NCI-H460 (cell line): ENCODE measurements at regions not wholly inside any gene's neighbourhood (a gene's known extent, or its start where the extent isn't known, plus 50 kb on each side); places are given as distances from the start of the nearest gene placed in this dataset.
"Not testable (repeated sequence)": the region's sequence is repeated elsewhere in the genome, so short reads cannot be mapped to it uniquely, and the experiment has no call there.

Experiments
- DNase-seq: peaks from one replicate; pipeline ENCODE4 v3.0.0-alpha.2; 2016; ENCODE audit warnings: low read depth; ENCODE audit errors: extremely low read depth

DNA sequence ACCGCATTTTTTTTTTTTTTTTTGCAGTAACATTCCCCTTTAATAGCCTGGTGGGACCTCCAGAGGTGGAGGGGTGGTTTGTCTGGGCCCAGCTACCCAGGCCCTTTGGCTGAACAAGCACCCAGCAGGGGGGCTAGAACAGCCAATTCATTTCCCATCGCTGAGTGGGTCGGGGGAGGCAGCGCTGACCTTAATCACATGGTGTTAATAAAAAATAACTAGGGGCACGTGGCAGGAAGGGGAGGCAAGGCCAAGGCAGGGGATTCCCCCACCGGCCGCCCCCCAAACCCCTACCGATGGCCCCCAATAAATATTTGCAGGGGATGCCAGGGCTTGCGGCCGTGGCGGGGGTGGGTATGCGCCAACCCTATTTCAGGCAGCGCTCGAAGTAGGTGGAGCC is 1709.9 kb downstream of the TP53TG3F start:
- not testable (repeated sequence) for DNase-seq

DNA sequence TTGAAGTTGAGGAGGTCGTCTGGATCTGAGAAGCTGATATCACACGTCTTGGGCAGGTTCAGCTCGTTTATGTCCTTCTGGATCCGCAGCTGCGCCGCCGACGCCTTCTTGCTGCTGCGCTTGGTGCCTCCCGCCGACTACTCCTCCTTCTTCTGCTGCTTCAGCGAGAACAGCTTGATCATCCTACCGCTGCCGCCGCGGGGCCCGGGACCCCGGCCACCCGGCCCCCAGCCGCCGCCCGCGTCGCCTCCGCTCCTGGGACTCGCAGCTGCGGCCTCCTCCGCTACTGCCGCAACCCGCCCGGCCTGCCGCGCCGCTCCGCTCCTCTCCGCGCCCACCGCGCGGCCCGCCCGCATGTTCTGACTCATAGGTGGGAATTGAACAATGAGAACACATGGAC is 1710.6 kb downstream of the TP53TG3F start:
- not testable (repeated sequence) for DNase-seq

DNA sequence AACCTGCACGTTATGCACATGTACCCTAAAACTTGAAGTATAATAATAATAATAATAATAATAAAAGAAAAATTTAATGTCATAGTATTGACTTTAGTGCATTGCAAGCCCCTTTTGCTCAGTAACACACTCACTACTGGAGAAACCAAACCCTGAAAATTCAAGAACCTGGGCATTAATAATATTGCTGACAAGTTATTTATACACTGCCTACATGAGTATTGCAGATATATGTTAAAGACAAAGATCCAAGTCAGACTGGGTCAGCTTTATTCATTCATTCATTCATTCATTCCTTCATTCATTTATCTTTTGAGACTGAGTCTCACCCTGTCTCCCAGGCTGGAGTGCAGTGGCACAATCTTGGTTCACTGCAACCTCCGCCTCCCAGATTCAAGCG is 1711.2 kb downstream of the TP53TG3F start:
- no peak for DNase-seq

DNA sequence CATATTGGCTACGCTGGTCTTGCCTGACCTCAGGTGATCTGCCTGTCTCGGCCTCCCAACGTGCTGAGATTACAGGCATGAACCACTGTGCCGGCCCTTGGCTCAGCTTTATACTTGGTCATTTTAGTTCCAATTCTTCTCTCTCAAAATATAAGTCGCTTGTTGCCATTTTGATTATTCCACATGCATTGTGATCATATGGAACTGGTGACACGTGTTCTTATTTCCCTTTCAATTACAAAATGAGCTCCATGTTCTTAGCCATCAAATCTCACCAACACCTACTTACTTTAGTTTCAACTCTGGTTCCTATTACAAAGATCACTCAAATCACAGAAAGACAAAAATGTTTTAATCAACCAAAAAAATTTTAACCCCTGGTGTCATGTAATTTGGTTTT is 1711.7 kb downstream of the TP53TG3F start:
- DNase-seq: no peak

GRCh38 chr16:35173295-35173694 is 1713.9 kb downstream of the TP53TG3F start:
- no peak for DNase-seq

GRCh38 chr16:35174016-35174415 is 1714.6 kb downstream of the TP53TG3F start:
- no peak for DNase-seq

- DNase-seq: no peak
These were observed 1717.0 kb downstream of the TP53TG3F start for GRCh38 chr16:35176449-35176848.

DNA sequence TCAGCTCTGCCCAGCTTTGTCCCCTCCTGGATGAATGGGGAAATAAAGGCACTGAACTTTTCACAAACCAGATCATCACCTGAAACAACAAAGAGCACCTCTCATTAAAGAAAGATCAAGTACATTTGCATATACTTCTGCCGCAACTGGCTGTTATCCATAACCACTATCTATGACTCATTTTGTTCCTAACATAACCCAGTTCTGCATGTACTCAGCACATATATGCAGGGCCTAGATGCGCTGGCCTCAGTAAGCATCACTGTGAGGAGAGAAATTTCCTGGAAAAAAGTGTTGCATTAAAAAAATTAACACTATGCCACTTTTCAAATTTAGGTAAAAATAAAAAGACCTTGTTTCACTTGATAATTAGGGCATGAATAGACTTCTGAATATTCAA is 1718.4 kb downstream of the TP53TG3F start:
- no peak for DNase-seq

GRCh38 chr16:35180970-35181369 is 1721.6 kb downstream of the TP53TG3F start:
- no peak for DNase-seq

DNA sequence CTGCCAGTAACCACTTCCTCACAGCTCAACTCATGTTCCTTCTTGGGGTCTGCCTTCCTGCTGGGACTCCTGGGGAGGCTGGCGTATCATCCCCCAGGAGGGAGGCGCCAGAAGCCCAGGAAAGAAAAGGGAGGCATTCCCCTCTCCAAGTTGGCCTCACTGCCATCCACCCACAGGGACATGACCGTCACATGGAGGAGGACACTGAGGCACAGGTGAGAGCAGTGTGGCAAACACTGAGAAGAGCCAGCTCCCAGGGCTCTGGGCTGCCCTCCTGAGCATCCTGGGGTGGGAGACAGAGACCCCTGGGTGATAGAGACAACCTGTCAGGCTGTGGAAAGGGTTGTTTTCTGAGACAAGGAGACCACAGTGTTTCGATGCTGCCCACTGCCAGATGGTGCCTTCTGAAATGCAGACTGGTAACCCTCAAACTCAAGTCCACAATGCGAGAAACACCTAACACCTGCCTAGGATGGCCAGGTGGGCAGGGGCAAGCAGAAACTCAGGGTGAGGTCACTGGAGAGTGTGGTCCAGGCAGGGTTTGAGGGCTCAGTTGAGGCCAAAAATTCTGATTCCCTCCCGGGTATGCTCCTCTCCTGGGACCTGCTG is 1722.1 kb downstream of the TP53TG3F start:
- no peak for DNase-seq

DNA sequence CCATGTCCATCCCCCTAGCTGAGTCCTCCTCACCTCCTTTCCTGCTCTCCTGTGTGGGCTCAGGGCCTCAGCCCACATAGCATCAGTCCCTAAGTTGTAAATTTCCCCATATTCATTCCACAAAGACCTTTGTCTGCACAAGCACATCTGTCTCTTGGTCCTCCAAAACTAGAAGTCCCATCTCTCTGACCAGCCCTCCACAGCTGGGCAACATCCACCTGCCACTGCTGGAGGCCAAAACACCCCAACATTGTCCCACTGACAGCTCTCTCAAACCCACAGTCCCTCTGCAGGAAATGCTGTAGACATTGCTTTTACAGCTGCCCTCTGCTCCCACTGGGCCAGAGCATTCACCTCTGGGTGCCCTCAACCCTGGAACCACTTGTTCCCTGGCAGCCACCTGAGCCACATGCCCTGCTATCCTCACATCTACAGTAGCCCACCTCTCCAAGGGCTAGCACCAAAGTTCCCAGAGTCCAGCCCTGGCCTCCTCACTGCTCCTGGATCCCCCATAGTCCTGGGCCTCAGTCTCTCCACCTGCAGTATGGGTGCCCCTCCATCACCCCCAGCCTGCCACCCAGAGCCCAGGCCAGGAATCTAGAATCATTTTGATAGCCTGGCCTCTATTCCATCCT is 1722.7 kb downstream of the TP53TG3F start:
- no peak for DNase-seq

GRCh38 chr16:35182943-35183550 is 1723.6 kb downstream of the TP53TG3F start:
- DNase-seq: no peak

- no peak for DNase-seq
These were observed 1725.0 kb downstream of the TP53TG3F start for GRCh38 chr16:35184356-35184870.

DNA sequence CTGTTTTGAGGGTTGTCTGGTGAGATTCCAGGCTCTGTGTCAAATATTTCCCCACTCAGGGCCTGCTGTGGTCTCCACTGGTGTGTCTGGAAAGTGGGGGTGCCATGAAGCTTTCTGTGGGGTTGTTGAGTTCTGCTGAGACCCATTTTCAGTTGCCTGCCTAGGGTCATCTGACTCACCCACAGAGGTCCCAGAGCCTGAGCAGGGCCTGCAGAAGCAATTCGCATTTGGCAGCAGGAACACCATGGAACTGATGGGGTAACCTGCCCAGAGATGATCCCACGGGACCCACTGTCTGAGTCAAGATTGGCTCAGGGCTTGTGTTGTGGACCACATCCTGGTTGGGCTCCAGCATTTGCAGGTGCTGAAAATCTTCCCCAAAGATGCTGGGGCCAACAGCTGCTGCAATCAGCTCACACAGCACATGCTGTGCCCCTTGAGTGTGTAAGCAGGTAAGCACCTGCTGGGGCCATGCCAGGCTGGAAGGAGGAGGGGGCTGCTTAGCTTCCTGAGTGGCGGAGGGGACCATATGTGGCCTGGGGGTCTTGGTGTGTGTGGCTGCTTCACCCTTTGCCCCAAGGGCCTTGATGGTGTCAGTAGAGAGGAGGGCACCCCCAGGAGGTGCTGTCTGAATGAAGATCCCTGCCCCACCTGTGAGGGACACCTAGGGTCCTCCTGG is 1726.1 kb downstream of the TP53TG3F start:
- no peak for DNase-seq

DNA sequence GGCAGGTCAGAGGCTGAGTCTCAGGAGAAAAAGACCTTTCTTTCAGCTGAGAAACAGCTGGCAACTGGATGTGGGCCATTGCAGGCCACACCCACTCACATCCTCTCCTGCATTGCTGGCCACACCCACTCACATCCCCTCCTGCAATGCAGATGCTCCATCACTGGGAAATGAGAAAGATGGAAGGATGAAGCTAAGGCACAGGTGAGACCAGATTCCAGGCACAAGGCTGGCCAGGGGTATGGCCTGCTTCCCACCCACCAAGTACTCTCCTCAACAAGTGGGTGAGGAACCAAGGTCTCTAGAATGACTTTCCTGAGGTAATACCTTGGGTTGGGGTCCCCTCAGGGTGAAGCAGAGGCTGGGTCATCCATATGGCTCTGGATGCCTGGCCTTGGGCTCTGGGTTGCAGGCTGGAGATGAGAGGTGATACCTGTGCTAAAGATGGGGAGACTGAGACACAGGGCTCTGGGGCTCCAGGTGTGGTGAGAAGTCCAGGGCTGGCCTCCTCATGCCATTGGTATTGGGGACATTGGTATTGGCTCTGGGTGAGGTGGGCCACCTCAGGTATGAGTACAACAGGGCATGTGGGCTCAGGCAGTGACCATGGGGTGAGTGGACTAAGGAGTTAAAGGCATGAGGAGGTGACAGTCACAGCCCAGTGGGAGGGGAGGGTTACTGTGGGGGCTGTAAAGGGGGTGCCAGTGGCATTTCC is 1726.8 kb downstream of the TP53TG3F start:
- DNase-seq: no peak

DNA sequence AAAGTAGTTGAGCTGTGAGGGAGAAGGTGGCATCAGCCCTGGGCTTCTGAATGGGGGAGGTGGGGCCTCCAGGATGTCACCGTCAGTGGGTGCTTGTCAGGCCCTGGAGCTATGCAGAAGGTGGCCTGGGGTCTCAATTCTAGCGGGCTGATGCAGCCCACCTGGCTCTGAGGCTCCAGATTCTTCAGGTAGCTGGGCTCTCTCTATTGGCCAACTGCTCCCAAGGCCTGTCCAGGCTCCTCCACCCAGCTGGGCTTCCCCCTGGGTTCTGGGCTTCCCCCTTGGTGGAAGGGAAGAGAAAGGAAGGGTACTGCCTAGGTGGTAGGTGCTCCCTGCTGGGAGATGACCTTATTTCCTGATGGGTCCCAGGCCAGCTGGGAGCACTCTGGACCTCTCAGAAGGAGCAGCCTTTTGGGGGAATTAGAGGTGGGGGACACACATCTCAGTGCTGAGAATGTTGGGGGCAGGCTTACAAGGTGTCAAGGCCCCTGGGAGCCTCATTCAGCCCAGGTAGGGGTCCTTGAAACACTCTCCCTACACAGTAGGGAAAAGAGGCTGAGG is 1728.3 kb downstream of the TP53TG3F start:
- no peak for DNase-seq

DNA sequence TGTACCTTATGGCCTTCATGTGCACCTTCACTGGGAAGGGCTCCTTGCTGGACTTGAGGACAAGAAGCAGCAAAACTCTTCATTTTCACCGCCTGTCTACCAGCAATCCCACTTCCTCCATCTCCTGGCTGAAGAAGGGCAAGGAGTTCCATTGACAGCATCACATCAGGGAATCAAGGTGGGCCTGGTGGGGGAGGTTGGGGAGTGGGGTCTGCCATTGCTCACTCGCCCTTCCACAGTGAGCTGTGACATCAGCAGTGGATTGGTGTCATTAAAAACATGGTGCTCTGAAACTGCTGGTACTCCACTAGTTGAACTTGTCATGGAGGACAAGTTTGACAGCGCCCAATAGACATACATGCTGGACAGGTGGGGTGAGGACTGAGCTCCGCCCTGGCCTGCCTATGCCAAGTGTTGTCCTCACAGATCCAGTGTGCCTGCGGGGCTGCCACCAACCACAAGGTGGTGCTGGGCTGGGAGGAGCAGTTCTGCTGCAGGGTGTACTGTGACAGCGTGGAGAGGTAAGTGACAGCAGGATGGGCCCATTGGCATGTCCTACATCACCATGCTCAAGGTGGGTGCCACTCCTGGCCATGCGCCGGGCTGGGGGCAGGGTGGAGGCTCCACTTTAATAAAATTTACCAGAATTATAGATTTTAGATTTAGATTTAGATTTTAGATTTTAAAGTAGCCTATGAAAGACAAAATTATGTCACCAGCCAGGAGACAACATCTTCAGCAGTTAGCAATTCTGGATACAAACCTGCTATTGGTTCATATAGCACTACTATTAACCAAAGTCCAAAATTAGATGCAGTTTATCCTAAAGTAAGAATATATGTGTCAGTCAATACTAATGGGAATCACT is 1729.1 kb downstream of the TP53TG3F start:
- no peak for DNase-seq

DNA sequence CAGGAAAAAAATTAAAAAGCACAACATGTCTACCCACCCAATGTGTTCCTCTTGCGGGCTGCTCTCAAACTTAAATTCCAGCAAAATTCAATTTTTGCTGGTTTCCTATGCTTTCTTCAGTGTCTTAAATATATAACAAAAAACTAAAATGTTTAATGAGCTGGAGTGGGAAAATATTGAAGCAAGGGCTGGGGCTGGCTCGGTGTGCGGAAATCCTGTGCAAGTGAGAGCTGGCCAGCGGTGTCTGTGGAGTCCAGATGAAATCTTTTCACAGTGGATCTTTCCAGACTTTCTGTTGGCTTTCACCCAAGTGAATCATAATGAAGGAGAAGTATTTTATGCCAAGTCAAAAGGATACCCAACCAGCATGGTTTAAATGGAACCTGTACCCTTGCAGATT is 1733.6 kb downstream of the TP53TG3F start:
- no peak for DNase-seq

GRCh38 chr16:35193956-35194355 is 1734.5 kb downstream of the TP53TG3F start:
- no peak for DNase-seq

- no peak for DNase-seq
These were observed 1735.3 kb downstream of the TP53TG3F start for GRCh38 chr16:35194681-35195080.
